ENCODE measurements at regions not wholly inside any gene's neighbourhood (a gene's known extent, or its start where the extent isn't known, plus 50 kb on each side); places are given as distances from the start of the nearest gene placed in this dataset.
A peak's percentile ranks its signal among the peaks of the same experiment; 100 is the strongest.

DNA sequence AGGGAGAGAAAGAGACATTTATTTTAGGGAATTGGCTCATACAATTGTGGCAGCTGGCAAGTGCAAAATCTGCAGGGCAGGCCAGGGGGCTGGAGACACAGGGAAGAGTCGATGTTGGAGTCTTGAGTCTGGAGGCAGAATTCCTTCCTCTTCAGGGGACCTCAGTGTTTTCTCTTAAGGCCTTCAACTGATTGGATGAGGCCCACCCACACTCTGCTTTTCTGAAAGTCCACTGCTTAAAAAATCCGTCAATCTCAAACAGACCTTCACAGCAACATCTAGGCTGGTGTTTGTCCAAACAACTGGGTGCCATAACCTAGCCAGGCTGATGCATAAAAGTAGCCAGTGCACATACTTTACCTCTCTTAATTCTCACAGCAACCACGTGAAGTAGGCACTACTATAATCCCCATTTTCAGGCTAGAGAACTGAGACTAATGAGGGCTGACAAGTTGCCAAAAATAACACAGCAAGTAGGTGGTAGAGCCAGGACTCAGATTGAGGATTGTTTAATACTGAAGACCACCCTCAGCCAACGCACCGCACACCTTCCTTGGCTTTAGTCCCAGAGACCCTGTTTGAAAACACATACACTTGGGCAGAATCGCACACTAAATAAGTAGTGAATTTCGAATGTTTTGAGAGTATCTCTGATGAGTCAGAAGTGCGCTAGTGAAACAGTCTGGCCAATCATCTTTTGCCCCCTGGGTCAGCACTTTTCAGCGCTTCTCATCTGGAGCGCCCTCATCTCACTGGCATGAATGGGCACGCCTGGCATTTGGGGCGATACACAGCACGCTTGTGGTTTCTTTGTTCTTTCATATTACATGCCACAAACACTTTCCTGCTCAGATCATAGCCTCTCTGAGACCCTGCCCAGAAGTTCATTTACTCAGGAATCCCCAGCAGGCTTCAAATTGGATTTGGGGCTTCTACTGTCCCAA is 591.4 kb downstream of the CCDC171 start:
- TF ChIP-seq, protein P1, sequence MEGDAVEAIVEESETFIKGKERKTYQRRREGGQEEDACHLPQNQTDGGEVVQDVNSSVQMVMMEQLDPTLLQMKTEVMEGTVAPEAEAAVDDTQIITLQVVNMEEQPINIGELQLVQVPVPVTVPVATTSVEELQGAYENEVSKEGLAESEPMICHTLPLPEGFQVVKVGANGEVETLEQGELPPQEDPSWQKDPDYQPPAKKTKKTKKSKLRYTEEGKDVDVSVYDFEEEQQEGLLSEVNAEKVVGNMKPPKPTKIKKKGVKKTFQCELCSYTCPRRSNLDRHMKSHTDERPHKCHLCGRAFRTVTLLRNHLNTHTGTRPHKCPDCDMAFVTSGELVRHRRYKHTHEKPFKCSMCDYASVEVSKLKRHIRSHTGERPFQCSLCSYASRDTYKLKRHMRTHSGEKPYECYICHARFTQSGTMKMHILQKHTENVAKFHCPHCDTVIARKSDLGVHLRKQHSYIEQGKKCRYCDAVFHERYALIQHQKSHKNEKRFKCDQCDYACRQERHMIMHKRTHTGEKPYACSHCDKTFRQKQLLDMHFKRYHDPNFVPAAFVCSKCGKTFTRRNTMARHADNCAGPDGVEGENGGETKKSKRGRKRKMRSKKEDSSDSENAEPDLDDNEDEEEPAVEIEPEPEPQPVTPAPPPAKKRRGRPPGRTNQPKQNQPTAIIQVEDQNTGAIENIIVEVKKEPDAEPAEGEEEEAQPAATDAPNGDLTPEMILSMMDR (IDR thresholded peaks at IDR 0.05; ENCODE audit: low read depth, low read length): no peak
- no peaks in the 10 kb centered on the region for H3K27me3 ChIP-seq
- no peak for DNase-seq
- no peak overlapping the region for H3K4me3 ChIP-seq (ENCODE audit: low read depth, low read length)
- no peaks in the 10 kb centered on the region for H3K9me3 ChIP-seq
- H3K4me1 ChIP-seq: no peaks in the 10 kb centered on the region
- no peaks in the 10 kb centered on the region for H3K36me3 ChIP-seq

DNA sequence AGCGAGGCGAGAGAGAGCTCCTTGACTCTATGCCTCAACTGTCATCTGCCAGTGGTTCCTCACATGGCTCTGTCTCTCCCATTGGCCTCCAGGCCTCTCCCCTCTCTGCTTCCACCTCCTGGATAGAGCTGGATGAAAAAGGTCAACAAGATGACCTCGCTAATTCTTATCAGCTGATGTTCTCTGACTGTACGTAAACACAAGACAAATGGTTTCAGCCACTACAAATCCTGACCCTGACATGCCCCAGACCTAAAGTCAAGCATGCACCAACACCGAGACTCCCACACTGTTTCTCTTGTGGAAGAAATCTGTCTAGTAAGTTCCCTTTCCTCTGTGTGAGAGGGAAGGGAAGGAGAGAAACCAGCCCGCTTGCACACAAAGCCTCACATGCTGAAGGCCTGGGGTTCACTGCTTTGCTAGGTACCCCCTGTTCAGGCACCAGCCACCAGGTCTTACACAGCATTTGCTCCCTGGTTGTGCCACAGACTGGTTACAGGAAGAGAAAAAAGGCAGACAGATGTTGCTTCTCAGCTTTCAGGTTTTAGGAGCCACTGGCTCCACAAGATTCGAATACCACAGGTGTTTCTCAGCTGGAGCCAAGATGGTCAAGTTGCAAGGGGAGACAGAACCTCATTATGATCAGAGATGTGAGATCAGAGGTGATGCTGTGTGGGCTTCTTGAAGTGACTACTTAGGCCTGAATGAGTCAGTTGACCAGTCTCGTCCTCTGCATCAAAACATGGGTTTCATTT is 592.5 kb downstream of the CCDC171 start:
- Histone ChIP-seq H3K27me3 (no peaks in the 10 kb centered on the region), H3K4me3 (ENCODE audit: low read depth, low read length) (no peak overlapping the region), H3K9me3 (no peaks in the 10 kb centered on the region), H3K4me1 (peaks cover 9% of the 10 kb centered on the region), H3K36me3 (no peaks in the 10 kb centered on the region)
- DNase-seq: no peak
- TF ChIP-seq, protein P1 (IDR thresholded peaks at IDR 0.05; ENCODE audit: low read depth, low read length): no peak

DNA sequence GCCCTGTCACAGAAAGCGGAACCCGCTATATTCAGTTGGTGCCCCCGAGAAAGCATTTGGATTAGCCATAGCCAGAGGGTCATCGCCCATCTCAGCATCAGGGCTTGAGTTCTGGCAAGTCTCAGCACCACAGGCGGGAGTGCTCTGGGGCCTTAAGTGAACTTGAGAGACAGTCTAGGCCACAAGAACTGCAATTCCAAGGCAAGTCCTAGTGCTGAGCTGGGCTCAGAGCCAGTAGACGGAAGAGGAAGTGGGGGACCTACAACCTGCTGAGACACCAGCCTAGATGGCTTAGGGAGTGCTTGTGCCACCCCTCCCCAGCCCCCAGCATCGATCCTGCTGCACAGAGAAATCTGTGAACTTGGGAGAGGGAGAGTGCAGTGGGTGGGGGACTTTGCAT is 594.9 kb downstream of the CCDC171 start:
- TF ChIP-seq, protein P1 (IDR thresholded peaks at IDR 0.05; ENCODE audit: low read depth, low read length): no peak

DNA sequence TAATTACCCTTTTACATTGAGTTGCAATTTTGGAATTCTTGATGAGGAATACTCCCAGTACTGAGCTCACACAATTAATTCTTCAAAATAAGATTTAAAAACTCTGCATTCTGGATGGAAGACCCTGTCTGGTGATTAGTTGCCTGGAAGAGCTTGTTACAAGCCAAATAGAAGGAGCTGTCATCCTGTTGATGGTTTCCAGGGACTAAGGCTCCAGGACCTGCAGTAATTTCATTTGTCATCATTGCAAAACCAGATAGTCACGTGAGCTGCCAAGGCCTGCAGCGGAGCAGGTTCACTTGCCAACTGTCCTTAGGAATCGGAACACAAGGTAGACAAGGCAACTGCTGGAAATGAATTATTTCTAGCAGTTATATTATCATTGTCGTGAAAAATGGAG is 597.7 kb downstream of the CCDC171 start:
- TF ChIP-seq, protein P1 (IDR thresholded peaks at IDR 0.05; ENCODE audit: low read depth, low read length): no peak
- Histone ChIP-seq H3K27me3 (no peaks in the 10 kb centered on the region), H3K4me1 (peaks cover 34% of the 10 kb centered on the region), H3K4me3 (ENCODE audit: low read depth, low read length) (peak overlapping the region; percentile 7; the same call in 1 of the 2 replicates), H3K9me3 (no peaks in the 10 kb centered on the region), H3K36me3 (no peaks in the 10 kb centered on the region)
- DNase-seq: peak; percentile 87

More for the DNA sequence above, 594.9 kb downstream of the CCDC171 start:
- no peaks in the 10 kb centered on the region for H3K27me3 ChIP-seq
- H3K36me3 ChIP-seq: no peaks in the 10 kb centered on the region
- peaks cover 26% of the 10 kb centered on the region for H3K4me1 ChIP-seq
- DNase-seq: no peak
- no peaks in the 10 kb centered on the region for H3K9me3 ChIP-seq
- H3K4me3 ChIP-seq (ENCODE audit: low read depth, low read length): no peak overlapping the region

DNA sequence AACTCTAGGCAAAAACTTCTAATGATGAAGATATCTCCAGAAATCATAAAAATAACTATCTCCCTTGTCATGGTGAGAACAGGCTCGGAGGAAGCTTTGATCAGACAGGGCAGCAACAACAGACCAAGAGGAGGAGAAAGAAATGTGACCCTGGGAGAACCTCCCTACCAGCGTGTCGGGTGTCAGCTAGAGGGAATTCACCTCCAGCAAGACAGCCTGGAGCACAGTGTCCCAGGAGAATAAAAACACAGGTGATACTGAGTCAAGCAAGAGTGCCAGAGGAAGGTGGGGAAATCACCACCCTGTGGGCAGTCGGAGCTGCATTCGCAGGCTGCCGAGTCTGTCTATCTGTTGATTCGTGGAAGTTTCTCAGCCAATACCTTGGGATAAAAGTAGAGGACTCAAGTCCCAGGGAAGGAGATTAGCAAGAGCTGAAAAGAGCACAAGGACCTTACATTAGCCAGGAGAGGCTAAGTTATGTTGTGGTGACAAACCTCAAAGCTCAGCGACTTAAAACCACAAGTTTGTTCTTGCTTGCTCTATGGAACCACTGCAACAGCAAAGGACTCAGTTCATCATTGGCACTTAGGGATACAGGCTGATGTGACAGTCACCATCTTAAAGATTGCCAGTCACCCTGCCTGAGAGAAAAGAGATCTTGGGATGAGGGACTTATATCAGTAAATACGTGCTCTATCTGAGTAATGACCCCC is 598.3 kb downstream of the CCDC171 start:
- DNase-seq: peak; percentile 32
- TF ChIP-seq, protein P1 (IDR thresholded peaks at IDR 0.05; ENCODE audit: low read depth, low read length): no peak
- no peaks in the 10 kb centered on the region for H3K9me3 ChIP-seq
- no peaks in the 10 kb centered on the region for H3K27me3 ChIP-seq
- peak overlapping the region; percentile 7; the same call in 1 of the 2 replicates for H3K4me3 ChIP-seq (ENCODE audit: low read depth, low read length)
- H3K4me1 ChIP-seq: peaks cover 37% of the 10 kb centered on the region
- H3K36me3 ChIP-seq: no peaks in the 10 kb centered on the region

All from BE2C (cell line).